ENCODE measurements at regions not wholly inside any gene's neighbourhood (a gene's known extent, or its start where the extent isn't known, plus 50 kb on each side); places are given as distances from the start of the nearest gene placed in this dataset.

DNA sequence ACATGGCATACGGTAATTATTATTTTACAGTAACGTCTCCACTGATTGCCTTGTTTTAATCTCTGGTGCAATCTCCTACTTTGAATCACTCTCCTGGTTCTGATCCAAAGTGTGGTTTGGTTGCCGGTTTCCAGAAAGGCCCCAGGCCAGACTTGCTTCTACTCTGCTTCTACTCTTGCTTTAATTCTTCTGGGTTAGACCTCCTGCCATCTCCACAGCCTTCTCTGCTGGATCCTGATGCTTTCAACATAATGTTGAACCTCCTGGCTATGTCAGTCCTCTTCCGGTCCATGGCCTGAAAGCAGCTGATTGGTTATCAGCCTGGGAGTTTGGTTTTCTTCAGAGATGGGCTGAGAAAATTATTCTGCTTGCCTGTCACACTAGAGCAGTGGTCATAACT lies 266.5 kb upstream of the RIMS1 start:
- H2AFZ ChIP-seq (ENCODE audit: low read length), result no peak overlapping the region
- DNase-seq, result no peak
- TF ChIP-seq EZH2 (optimal IDR thresholded peaks at IDR 0.05; ENCODE audit: low read depth, low read length), result no peak
- TF ChIP-seq, protein P1, sequence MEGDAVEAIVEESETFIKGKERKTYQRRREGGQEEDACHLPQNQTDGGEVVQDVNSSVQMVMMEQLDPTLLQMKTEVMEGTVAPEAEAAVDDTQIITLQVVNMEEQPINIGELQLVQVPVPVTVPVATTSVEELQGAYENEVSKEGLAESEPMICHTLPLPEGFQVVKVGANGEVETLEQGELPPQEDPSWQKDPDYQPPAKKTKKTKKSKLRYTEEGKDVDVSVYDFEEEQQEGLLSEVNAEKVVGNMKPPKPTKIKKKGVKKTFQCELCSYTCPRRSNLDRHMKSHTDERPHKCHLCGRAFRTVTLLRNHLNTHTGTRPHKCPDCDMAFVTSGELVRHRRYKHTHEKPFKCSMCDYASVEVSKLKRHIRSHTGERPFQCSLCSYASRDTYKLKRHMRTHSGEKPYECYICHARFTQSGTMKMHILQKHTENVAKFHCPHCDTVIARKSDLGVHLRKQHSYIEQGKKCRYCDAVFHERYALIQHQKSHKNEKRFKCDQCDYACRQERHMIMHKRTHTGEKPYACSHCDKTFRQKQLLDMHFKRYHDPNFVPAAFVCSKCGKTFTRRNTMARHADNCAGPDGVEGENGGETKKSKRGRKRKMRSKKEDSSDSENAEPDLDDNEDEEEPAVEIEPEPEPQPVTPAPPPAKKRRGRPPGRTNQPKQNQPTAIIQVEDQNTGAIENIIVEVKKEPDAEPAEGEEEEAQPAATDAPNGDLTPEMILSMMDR (IDR thresholded peaks at IDR 0.05; ENCODE audit: low read length), result no peak

DNA sequence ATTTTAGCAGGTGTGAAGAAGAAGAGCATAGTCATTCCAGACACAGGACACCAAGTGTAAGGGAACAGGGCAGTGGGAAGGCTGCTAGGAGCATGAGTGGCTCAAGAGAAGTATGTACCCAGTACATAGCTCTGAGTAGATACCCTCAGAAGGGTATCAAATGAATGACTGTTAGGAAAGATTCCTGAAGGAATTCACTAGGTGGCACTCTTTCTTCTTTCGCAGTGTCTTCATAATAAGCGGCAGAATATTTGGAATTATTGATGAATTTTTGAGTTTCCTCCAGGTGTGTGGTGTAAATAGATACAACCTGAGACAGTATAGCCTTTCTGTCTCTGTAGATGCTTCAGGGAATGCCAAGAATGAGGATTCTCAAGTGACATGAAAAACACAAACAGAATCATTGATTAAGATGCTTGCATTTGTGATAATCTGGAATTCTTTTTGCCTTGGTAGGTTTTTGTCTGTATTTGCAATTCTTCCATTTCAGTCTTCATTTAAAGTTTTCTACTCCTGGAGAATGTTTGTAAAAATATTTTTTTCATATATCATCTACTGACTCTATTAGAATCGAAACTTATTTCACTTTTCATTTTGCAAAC lies 264.3 kb upstream of the RIMS1 start:
- Histone ChIP-seq H3K79me2 (ENCODE audit: low read length) (no peaks in the 10 kb centered on the region), H3K9ac (ENCODE audit: low read length) (no peak overlapping the region), H3K4me3 (ENCODE audit: low read length) (no peak overlapping the region), H3K9me2 (replicated peaks; ENCODE audit: insufficient read depth, low read length) (no peaks in the 10 kb centered on the region), H2AFZ (ENCODE audit: low read length) (no peak overlapping the region), H4K20me1 (ENCODE audit: insufficient read depth, low read length) (no peaks in the 10 kb centered on the region), H3K27ac (ENCODE audit: low read length) (no peak overlapping the region), H3F3A (ENCODE audit: insufficient read depth, low read length) (no peaks in the 10 kb centered on the region), H3K4me2 (ENCODE audit: low read depth, low read length) (no peak overlapping the region), H3K4me1 (ENCODE audit: low read length) (no peaks in the 10 kb centered on the region), H3K36me3 (replicated peaks; ENCODE audit: insufficient read depth, low read length) (no peaks in the 10 kb centered on the region), H3K9me3 (replicated peaks; ENCODE audit: insufficient read depth, low read length) (no peaks in the 10 kb centered on the region), H3K27me3 (replicated peaks; ENCODE audit: insufficient read depth, low read length) (no peaks in the 10 kb centered on the region)
- TF ChIP-seq EZH2 (optimal IDR thresholded peaks at IDR 0.05; ENCODE audit: low read depth, low read length), result no peak
- TF ChIP-seq, protein P1 (IDR thresholded peaks at IDR 0.05; ENCODE audit: low read length), result peak; percentile 36
- no peak for DNase-seq

More for the DNA sequence above, 266.5 kb upstream of the RIMS1 start:
- Histone ChIP-seq H3K4me2 (ENCODE audit: low read depth, low read length) (no peak overlapping the region), H3K79me2 (ENCODE audit: low read length) (no peaks in the 10 kb centered on the region), H3F3A (ENCODE audit: insufficient read depth, low read length) (no peaks in the 10 kb centered on the region), H3K9me3 (replicated peaks; ENCODE audit: insufficient read depth, low read length) (no peaks in the 10 kb centered on the region), H3K9me2 (replicated peaks; ENCODE audit: insufficient read depth, low read length) (no peaks in the 10 kb centered on the region), H3K9ac (ENCODE audit: low read length) (no peak overlapping the region), H3K36me3 (replicated peaks; ENCODE audit: insufficient read depth, low read length) (no peaks in the 10 kb centered on the region), H3K4me3 (ENCODE audit: low read length) (no peak overlapping the region), H3K27ac (ENCODE audit: low read length) (no peak overlapping the region), H4K20me1 (ENCODE audit: insufficient read depth, low read length) (no peaks in the 10 kb centered on the region), H3K4me1 (ENCODE audit: low read length) (no peaks in the 10 kb centered on the region), H3K27me3 (replicated peaks; ENCODE audit: insufficient read depth, low read length) (no peaks in the 10 kb centered on the region)

DNA sequence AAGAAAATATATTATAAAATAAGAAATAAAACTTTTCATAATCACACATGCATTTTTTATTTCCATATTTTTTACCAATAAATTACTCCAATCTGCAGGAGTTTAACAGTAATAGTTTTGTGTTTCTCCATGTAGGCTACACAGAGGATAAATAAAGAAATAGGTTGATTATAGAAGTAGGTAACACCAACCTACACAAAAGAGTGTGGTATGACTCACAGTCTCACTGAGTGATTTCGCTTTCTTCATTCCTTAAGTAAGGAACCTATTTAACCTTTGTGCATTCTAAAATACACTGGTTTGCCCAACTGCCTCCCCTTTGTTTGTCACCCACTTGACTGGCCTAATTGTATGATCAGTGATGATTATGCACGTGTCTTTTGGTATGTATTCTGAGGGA lies 244.2 kb upstream of the RIMS1 start:
- Histone ChIP-seq H3K4me2 (ENCODE audit: low read depth, low read length) (no peak overlapping the region), H3F3A (ENCODE audit: insufficient read depth, low read length) (no peaks in the 10 kb centered on the region), H3K79me2 (ENCODE audit: low read length) (no peaks in the 10 kb centered on the region), H3K9me2 (replicated peaks; ENCODE audit: insufficient read depth, low read length) (no peaks in the 10 kb centered on the region), H3K4me3 (ENCODE audit: low read length) (no peak overlapping the region), H3K36me3 (replicated peaks; ENCODE audit: insufficient read depth, low read length) (no peaks in the 10 kb centered on the region), H4K20me1 (ENCODE audit: insufficient read depth, low read length) (no peaks in the 10 kb centered on the region), H2AFZ (ENCODE audit: low read length) (no peak overlapping the region), H3K27ac (ENCODE audit: low read length) (no peak overlapping the region), H3K9me3 (replicated peaks; ENCODE audit: insufficient read depth, low read length) (no peaks in the 10 kb centered on the region; the same call in 1 of the 2 replicates), H3K4me1 (ENCODE audit: low read length) (no peaks in the 10 kb centered on the region), H3K27me3 (replicated peaks; ENCODE audit: insufficient read depth, low read length) (no peaks in the 10 kb centered on the region), H3K9ac (ENCODE audit: low read length) (no peak overlapping the region)
- no peak for TF ChIP-seq EZH2 (optimal IDR thresholded peaks at IDR 0.05; ENCODE audit: low read depth, low read length)
- TF ChIP-seq, protein P1 (IDR thresholded peaks at IDR 0.05; ENCODE audit: low read length), result no peak
- no peak for TF ChIP-seq EZH2phosphoT487 (IDR thresholded peaks at IDR 0.05; ENCODE audit: low read length)
- DNase-seq, result no peak

Data from MM.1S (cell line).